Ovary (tissue), 3 donors: ENCODE measurements at regions not wholly inside any gene's neighbourhood (a gene's known extent, or its start where the extent isn't known, plus 50 kb on each side); places are given as distances from the start of the nearest gene placed in this dataset.

ENCODE experiments used
- CTCF ChIP-seq, 3 donors: fragments of 450-650 bp in 2 of 3; fragments of 200-600 bp in 1 of 3; IDR thresholded peaks; one replicate each; pipeline versions ENCODE4 v1.5.1 to v1.8.0; 2016 to 2022; ENCODE audit warnings: antibody characterized with exemption in 3 of 3, mild to moderate bottlenecking in 1 of 3
- EP300 ChIP-seq: sonication (generic); formaldehyde crosslinking; IDR thresholded peaks from one replicate; pipeline ENCODE4 v1.6.1; 2017; ENCODE audit warnings: antibody characterized with exemption
- POLR2A ChIP-seq: fragments of 450-650 bp; IDR thresholded peaks from one replicate; pipeline ENCODE4 v1.6.1; 2017; ENCODE audit warnings: antibody characterized with exemption, mild to moderate bottlenecking, moderate library complexity
- donor health status: DM: no; HTN: no; CAD: no.

DNA sequence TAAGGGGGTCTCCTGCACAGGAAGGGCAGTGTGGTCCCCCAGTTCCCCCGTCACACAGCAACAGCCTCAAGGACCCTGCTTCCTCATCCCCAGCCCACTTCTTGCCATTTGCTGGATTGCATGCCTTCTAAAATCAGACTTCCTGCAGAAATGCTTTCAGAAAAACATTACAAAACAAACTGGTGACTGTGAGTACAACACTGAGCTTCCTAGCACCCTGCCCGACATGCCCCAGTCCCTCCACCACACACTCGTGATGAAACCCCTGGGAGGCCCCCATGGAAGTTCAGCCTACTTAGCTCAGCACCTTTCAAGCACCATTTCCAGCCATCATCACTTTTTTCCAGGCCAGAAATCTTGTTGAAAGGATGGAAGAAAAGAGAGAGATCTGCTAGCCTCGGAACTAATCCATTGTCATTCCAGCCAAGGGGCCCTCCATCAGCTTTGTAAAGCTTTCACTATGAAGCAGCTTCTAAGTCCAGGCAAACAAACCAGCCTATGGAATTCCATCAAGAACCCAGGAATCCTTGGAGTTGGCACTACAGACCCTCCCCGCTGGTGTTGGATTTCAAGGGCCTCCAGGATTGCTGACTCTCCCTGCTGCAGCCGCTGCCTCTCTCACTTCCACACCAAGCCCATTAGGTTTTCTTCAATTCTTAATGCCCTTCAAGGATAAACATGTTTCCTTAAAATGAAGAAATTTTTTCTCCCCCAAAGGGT, 114.6 kb downstream of the C5orf15 start:
- TF ChIP-seq CTCF (IDR thresholded peaks at IDR 0.05) (no peak), POLR2A (no peak), EP300 (no peak)
